Ishikawa (cell line): ENCODE measurements at regions not wholly inside any gene's neighbourhood (a gene's known extent, or its start where the extent isn't known, plus 50 kb on each side); places are given as distances from the start of the nearest gene placed in this dataset.

Experiments
- CEBPB ChIP-seq: IDR thresholded peaks from 2 replicates; pipeline ENCODE4 v1.6.1; 2012
- CREB1 ChIP-seq: IDR thresholded peaks from 2 replicates; pipeline ENCODE4 v1.6.1; 2012; ENCODE audit warnings: low read depth
- EGR1 ChIP-seq: IDR thresholded peaks from 2 replicates; pipeline ENCODE4 v1.6.1; 2012
- EP300 ChIP-seq: IDR thresholded peaks from 2 replicates; pipeline ENCODE4 v1.6.1; 2012; ENCODE audit warnings: borderline replicate concordance
- FOXM1 ChIP-seq: IDR thresholded peaks from 2 replicates; pipeline ENCODE4 v1.6.1; 2012; ENCODE audit warnings: low read depth, borderline replicate concordance
- NFIC ChIP-seq: IDR thresholded peaks from 2 replicates; pipeline ENCODE4 v1.6.1; 2012
- RAD21 ChIP-seq: IDR thresholded peaks from 2 replicates; pipeline ENCODE4 v1.6.1; 2012; ENCODE audit warnings: low read depth
- TAF1 ChIP-seq: IDR thresholded peaks from 2 replicates; pipeline ENCODE4 v1.6.1; 2012; ENCODE audit warnings: low read depth, mild to moderate bottlenecking
- TCF12 ChIP-seq: IDR thresholded peaks from 2 replicates; pipeline ENCODE4 v1.6.1; 2012; ENCODE audit warnings: low read depth
- TEAD4 ChIP-seq: IDR thresholded peaks from 2 replicates; pipeline ENCODE4 v1.6.1; 2012
- YY1 ChIP-seq: IDR thresholded peaks from 2 replicates; pipeline ENCODE4 v1.6.1; 2012; ENCODE audit warnings: low read depth
- ZBTB7A ChIP-seq: IDR thresholded peaks from 2 replicates; pipeline ENCODE4 v1.6.1; 2012; ENCODE audit warnings: low read depth
- TF ChIP-seq, protein P1 (sequence below): IDR thresholded peaks from 2 replicates; pipeline ENCODE4 v1.6.1; 2012
- TF ChIP-seq, protein P2 (sequence below): IDR thresholded peaks from 2 replicates; pipeline ENCODE4 v1.6.1; 2012
- TF ChIP-seq, protein P3 (sequence below): IDR thresholded peaks from 2 replicates; pipeline ENCODE4 v1.6.1; 2012; ENCODE audit warnings: low read depth, mild to moderate bottlenecking

DNA sequence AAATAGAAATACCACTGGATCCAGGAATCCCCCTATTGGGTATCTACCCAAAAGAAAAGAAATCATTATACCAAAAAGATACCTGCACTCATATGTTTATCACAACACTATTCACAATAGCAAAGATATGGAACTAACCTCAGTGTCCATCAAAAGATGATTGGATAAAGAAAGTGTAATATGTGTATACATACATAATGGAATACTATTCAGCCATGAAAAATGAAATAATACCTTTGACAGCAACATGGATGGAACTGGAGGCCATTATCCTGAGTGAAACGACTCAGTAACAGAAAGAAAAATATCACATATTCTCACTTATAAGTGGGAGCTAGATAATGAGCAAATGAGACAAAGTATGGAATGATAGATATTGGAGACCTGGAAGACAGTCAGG, 74.2 kb upstream of the TLR3 start:
- no peak for TF ChIP-seq TAF1
- no peak for TF ChIP-seq YY1
- TF ChIP-seq FOXM1: no peak
- no peak for TF ChIP-seq CREB1
- TF ChIP-seq, protein P1, sequence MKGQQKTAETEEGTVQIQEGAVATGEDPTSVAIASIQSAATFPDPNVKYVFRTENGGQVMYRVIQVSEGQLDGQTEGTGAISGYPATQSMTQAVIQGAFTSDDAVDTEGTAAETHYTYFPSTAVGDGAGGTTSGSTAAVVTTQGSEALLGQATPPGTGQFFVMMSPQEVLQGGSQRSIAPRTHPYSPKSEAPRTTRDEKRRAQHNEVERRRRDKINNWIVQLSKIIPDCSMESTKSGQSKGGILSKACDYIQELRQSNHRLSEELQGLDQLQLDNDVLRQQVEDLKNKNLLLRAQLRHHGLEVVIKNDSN: no peak
- TF ChIP-seq TEAD4: no peak
- TF ChIP-seq ZBTB7A: no peak
- TF ChIP-seq RAD21: no peak
- no peak for TF ChIP-seq EGR1
- TF ChIP-seq, protein P2, sequence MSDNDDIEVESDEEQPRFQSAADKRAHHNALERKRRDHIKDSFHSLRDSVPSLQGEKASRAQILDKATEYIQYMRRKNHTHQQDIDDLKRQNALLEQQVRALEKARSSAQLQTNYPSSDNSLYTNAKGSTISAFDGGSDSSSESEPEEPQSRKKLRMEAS: no peak
- no peak for TF ChIP-seq TCF12
- no peak for TF ChIP-seq NFIC
- TF ChIP-seq EP300: no peak
- TF ChIP-seq CEBPB: no peak
- TF ChIP-seq, protein P3, sequence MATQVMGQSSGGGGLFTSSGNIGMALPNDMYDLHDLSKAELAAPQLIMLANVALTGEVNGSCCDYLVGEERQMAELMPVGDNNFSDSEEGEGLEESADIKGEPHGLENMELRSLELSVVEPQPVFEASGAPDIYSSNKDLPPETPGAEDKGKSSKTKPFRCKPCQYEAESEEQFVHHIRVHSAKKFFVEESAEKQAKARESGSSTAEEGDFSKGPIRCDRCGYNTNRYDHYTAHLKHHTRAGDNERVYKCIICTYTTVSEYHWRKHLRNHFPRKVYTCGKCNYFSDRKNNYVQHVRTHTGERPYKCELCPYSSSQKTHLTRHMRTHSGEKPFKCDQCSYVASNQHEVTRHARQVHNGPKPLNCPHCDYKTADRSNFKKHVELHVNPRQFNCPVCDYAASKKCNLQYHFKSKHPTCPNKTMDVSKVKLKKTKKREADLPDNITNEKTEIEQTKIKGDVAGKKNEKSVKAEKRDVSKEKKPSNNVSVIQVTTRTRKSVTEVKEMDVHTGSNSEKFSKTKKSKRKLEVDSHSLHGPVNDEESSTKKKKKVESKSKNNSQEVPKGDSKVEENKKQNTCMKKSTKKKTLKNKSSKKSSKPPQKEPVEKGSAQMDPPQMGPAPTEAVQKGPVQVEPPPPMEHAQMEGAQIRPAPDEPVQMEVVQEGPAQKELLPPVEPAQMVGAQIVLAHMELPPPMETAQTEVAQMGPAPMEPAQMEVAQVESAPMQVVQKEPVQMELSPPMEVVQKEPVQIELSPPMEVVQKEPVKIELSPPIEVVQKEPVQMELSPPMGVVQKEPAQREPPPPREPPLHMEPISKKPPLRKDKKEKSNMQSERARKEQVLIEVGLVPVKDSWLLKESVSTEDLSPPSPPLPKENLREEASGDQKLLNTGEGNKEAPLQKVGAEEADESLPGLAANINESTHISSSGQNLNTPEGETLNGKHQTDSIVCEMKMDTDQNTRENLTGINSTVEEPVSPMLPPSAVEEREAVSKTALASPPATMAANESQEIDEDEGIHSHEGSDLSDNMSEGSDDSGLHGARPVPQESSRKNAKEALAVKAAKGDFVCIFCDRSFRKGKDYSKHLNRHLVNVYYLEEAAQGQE: no peak

DNA sequence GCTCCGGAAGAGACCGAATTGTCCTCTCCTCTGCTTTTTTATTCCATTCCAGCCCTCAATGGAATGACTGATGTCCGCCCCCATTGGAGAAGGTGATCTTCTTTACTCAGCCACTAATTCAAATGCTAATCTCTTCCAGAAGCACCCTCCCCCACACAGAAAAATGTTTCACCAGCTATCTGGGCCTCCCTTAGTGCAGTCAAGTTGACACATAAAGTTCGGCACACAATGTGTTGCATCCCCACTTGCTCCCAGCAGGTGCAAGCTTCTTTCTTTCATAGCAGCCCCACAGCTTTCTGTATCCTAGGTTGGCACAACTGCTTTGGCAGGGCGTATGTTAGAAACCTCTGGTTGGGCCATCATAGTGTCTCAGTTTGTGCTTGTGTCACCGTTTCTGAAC, 73.3 kb upstream of the TLR3 start:
- TF ChIP-seq CEBPB (no peak), EP300 (no peak), FOXM1 (no peak), ZBTB7A (no peak)
- TF ChIP-seq, protein P3: no peak

DNA sequence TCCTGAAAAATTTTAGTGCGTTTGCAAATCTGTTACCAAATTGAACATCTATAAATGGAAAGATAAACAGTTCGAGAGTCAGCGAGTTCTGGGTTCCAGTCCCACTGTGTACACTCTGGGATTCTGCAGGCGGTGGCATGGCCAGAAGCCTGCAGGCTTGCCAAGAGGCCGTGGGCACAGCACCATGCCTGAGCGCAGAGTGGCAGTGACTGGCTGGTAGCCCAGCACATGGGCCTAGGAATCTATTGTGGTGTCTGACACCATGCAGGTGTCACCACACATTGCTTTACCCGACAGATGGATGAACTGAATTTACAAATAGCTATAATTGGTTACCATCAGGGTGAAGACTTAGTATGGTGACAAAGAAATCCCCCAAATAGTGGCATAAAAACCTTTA, 71.7 kb upstream of the TLR3 start:
- TF ChIP-seq RAD21 (no peak), ZBTB7A (no peak)

DNA sequence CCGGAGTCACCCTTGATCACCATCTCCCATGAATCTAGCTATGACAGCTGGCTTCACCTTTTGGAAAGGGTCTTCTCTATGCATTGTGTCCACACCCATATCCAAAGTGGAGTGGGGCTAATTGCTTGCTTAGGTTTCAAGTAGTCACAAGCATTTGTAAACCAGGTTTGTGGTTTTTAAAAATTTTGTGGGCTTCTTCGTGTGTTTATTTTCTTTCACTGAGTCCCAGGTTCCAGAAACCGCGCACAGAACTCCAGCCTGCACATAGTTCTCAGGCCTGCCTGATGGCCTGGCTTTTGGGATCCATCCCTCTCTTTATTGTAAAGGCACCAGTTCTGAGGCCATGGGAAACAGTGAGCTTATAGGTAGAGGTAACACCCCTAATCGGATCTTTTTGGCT, 70.2 kb upstream of the TLR3 start:
- TF ChIP-seq RAD21 (no peak), YY1 (no peak), NFIC (no peak), CREB1 (no peak), EGR1 (no peak), EP300 (no peak), CEBPB (no peak), TAF1 (no peak), ZBTB7A (no peak), TCF12 (no peak), FOXM1 (no peak), TEAD4 (no peak)
- TF ChIP-seq, protein P2: no peak
- TF ChIP-seq, protein P3: no peak
- TF ChIP-seq, protein P1: no peak

DNA sequence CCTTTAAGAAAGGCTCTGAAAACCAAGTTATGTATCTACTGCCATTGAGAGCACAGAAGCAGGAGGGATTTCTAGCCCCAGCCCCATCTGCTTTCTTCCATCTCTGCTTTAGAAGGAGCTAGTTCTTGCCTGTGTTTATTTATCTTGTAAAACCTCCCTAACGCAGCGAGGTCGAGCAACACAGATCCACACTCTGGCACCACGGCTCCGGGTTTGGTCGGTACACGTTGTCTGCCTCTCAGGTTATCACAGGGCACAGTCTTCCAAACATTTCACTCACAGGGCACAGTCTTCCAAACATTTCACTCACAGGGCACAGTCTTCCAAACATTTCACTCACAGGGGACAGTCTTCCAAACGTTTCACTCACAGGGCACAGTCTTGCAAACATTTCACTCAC, 69.7 kb upstream of the TLR3 start:
- TF ChIP-seq CEBPB: no peak
- TF ChIP-seq EGR1: no peak
- TF ChIP-seq RAD21: no peak
- no peak for TF ChIP-seq YY1
- no peak for TF ChIP-seq FOXM1
- TF ChIP-seq ZBTB7A: no peak
- TF ChIP-seq CREB1: no peak
- TF ChIP-seq, protein P2: no peak
- no peak for TF ChIP-seq NFIC
- no peak for TF ChIP-seq TAF1
- TF ChIP-seq, protein P3: no peak
- TF ChIP-seq EP300: no peak
- TF ChIP-seq TCF12: no peak
- TF ChIP-seq, protein P1: no peak
